Smooth muscle cell (in vitro differentiated cells): ENCODE measurements at regions not wholly inside any gene's neighbourhood (a gene's known extent, or its start where the extent isn't known, plus 50 kb on each side); places are given as distances from the start of the nearest gene placed in this dataset.

ENCODE experiments used
- DNase-seq: peaks from one replicate; lab custom pipeline; 2025; ENCODE audit not compliant: unreplicated experiment; lab: John Stamatoyannopoulos, UW
- H2AFZ ChIP-seq: fragments of 200-600 bp; sonication (generic); 2 replicates; pipeline ENCODE4 v1.6.0; 2016; ENCODE audit warnings: antibody characterized with exemption, low read depth, mild to moderate bottlenecking
- H3F3A ChIP-seq: fragments of 200-600 bp; sonication (generic); 2 replicates; pipeline ENCODE4 v1.6.0; 2017; ENCODE audit warnings: antibody characterized with exemption, low read depth
- H3K27ac ChIP-seq: fragments of 200-600 bp; sonication (generic); 2 replicates; pipeline ENCODE4 v1.5.1; 2016; ENCODE audit warnings: low read depth, mild to moderate bottlenecking
- H3K27me3 ChIP-seq: fragments of 200-600 bp; sonication (generic); 2 replicates; pipeline ENCODE4 v1.6.1; 2016; ENCODE audit warnings: low read depth, mild to moderate bottlenecking
- H3K36me3 ChIP-seq: fragments of 200-600 bp; sonication (generic); 2 replicates; pipeline ENCODE4 v1.5.1; 2016; ENCODE audit warnings: low read depth
- H3K4me1 ChIP-seq: fragments of 200-600 bp; sonication (generic); 2 replicates; pipeline ENCODE4 v1.5.1; 2016; ENCODE audit warnings: low read depth
- H3K4me2 ChIP-seq: fragments of 200-600 bp; sonication (generic); 2 replicates; pipeline ENCODE4 v1.6.0; 2016; ENCODE audit warnings: mild to moderate bottlenecking
- H3K4me3 ChIP-seq: fragments of 200-600 bp; sonication (generic); 2 replicates; pipeline ENCODE4 v1.5.1; 2016; ENCODE audit warnings: mild to moderate bottlenecking
- H3K79me2 ChIP-seq: fragments of 200-600 bp; sonication (generic); 2 replicates; pipeline ENCODE4 v1.6.0; 2016; ENCODE audit warnings: low read depth, mild to moderate bottlenecking
- H3K9ac ChIP-seq: fragments of 200-600 bp; sonication (generic); 2 replicates; pipeline ENCODE4 v1.6.0; 2016; ENCODE audit warnings: low read depth
- H3K9me3 ChIP-seq: fragments of 200-600 bp; sonication (generic); replicated peaks from 2 replicates; pipeline ENCODE4 v1.5.1; 2016; ENCODE audit warnings: low read depth
- H4K20me1 ChIP-seq: fragments of 200-600 bp; sonication (generic); 2 replicates; pipeline ENCODE4 v1.6.0; 2016; ENCODE audit warnings: low read depth
- WGBS: methylation state at CpG from one replicate; pipeline ENCODE4 v1.1.7; 2016; ENCODE audit warnings: low lambda C conversion rate; 5-methylcytosine and 5-hydroxymethylcytosine counted together
- TF ChIP-seq, protein P1 (sequence below): fragments of 200-600 bp; sonication (generic); IDR thresholded peaks from 2 replicates; pipeline ENCODE4 v1.5.1; 2017; ENCODE audit warnings: borderline replicate concordance, mild to moderate bottlenecking, antibody characterized with exemption; ENCODE audit not compliant: insufficient read depth, poor library complexity, severe bottlenecking

DNA sequence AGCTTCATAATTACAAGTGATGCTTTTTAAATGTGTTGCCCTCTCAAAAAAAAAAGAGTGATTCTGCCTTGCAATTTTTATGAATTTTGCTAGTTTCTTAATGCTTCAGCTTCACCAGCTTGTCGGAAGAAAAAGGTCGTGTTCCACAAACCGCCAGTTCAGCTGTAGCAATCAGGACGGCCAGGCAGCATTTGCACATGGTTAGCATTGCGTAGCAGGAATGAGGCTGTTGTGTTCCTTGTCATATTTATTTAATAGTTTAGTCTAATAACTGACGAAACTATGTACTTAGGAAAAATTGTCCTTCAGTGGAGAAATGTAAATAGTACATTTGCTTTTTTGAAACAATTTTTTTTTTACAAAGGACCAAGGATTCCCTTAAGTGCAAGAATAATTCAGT lies 64.9 kb upstream of the SELENOK start:
- Histone ChIP-seq H3K27ac (no peak overlapping the region), H3K4me2 (no peak overlapping the region), H3K79me2 (no peaks in the 10 kb centered on the region), H3K36me3 (no peaks in the 10 kb centered on the region), H3F3A (no peaks in the 10 kb centered on the region), H3K4me3 (no peak overlapping the region), H2AFZ (no peak overlapping the region), H3K4me1 (no peaks in the 10 kb centered on the region), H4K20me1 (no peaks in the 10 kb centered on the region), H3K27me3 (peaks cover 51% of the 10 kb centered on the region), H3K9ac (no peak overlapping the region), H3K9me3 (no peaks in the 10 kb centered on the region)
- DNase-seq: no peak
- 88% methylated on average over 6 of the region's 6 CpGs for WGBS
- TF ChIP-seq, protein P1, sequence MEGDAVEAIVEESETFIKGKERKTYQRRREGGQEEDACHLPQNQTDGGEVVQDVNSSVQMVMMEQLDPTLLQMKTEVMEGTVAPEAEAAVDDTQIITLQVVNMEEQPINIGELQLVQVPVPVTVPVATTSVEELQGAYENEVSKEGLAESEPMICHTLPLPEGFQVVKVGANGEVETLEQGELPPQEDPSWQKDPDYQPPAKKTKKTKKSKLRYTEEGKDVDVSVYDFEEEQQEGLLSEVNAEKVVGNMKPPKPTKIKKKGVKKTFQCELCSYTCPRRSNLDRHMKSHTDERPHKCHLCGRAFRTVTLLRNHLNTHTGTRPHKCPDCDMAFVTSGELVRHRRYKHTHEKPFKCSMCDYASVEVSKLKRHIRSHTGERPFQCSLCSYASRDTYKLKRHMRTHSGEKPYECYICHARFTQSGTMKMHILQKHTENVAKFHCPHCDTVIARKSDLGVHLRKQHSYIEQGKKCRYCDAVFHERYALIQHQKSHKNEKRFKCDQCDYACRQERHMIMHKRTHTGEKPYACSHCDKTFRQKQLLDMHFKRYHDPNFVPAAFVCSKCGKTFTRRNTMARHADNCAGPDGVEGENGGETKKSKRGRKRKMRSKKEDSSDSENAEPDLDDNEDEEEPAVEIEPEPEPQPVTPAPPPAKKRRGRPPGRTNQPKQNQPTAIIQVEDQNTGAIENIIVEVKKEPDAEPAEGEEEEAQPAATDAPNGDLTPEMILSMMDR: no peak

DNA sequence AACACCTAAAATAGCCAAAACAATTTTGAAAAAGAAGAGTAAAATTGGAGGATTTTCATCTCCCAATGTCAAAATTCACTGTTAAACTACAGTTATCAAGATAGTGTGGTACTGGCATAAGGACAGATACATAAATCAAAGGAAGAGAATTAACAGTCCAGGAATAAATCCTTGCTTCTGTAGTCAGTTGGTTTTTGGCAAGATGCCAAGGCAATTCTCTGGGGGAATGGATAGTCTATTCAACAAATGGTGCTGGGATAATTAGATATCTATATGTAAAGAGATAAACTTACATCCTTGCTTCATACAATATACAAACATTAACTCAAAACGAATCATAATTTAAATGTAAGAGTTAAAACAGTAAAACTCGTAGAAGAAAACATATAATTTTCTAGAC lies 57.9 kb upstream of the SELENOK start:
- no peak overlapping the region for H3K27ac ChIP-seq
- H2AFZ ChIP-seq: no peak overlapping the region
- peaks cover 47% of the 10 kb centered on the region for H3K27me3 ChIP-seq
- H3K9me3 ChIP-seq: peaks cover 6% of the 10 kb centered on the region
- DNase-seq: no peak
- H3K9ac ChIP-seq: no peak overlapping the region
- H3K4me3 ChIP-seq: no peak overlapping the region
- WGBS: 63% methylated on average over 2 of the region's 2 CpGs
- H3K4me1 ChIP-seq: no peaks in the 10 kb centered on the region
- H3K36me3 ChIP-seq: no peaks in the 10 kb centered on the region
- TF ChIP-seq, protein P1: no peak
- no peaks in the 10 kb centered on the region for H4K20me1 ChIP-seq
- H3K79me2 ChIP-seq: no peaks in the 10 kb centered on the region
- H3F3A ChIP-seq: no peaks in the 10 kb centered on the region
- H3K4me2 ChIP-seq: no peak overlapping the region

DNA sequence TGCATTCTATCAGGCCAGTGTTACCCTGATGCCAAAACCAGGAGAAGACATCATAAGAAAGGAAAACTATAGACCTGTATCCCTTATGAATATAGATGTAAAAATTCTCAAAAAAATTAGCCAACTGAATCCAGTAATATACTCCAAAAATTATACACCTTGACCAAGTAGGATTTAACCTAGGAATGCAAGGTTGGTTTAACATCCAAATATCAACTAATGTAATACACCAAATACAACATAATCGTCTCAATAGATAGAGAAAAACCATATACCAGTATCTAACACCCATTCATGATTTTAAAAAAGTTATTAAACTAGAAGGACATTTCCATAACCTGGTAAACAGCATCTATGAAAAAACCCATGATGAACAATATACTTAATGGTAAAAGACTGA lies 56.5 kb upstream of the SELENOK start:
- Histone ChIP-seq H3K4me2 (no peak overlapping the region), H3K79me2 (no peaks in the 10 kb centered on the region), H3F3A (no peaks in the 10 kb centered on the region), H3K9ac (no peak overlapping the region), H3K27me3 (peaks cover 46% of the 10 kb centered on the region), H4K20me1 (no peaks in the 10 kb centered on the region), H3K27ac (no peak overlapping the region), H3K4me1 (no peaks in the 10 kb centered on the region), H3K4me3 (no peak overlapping the region), H3K36me3 (no peaks in the 10 kb centered on the region), H3K9me3 (peaks cover 6% of the 10 kb centered on the region), H2AFZ (no peak overlapping the region)
- no peak for DNase-seq
- TF ChIP-seq, protein P1: no peak
- 82% methylated on average over 1 of the region's 1 CpG for WGBS

DNA sequence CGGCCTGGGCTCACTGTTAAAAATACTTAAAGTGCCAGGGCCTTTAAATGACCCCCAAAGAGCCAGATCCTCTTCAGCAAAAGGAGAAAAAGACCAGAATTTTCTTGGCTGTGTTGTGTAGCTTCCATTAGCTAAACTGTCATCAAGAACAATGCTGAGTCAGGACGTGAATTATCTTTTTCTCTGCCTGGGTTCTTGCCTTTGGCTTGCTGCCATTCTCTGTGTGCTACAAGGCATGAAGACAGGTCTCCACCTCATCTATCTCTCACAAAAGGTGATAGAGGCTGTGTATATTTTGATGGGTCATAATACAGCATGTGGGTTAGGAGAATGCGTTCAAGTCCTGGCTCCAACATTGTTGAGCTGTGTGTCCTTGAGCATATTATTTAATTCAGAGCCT lies 52.4 kb upstream of the SELENOK start:
- no peak for DNase-seq
- H3K4me3 ChIP-seq: no peak overlapping the region
- TF ChIP-seq, protein P1: no peak
- H4K20me1 ChIP-seq: no peaks in the 10 kb centered on the region
- no peaks in the 10 kb centered on the region for H3F3A ChIP-seq
- peaks cover 6% of the 10 kb centered on the region for H3K9me3 ChIP-seq
- no peak overlapping the region for H3K27ac ChIP-seq
- H3K79me2 ChIP-seq: no peaks in the 10 kb centered on the region
- no peak overlapping the region for H3K9ac ChIP-seq
- H3K27me3 ChIP-seq: peaks cover 50% of the 10 kb centered on the region
- H3K4me2 ChIP-seq: no peak overlapping the region
- H3K36me3 ChIP-seq: no peaks in the 10 kb centered on the region
- no peak overlapping the region for H2AFZ ChIP-seq
- WGBS: 89% methylated on average over 3 of the region's 3 CpGs
- no peaks in the 10 kb centered on the region for H3K4me1 ChIP-seq
